IMR-90 (cell line): ENCODE measurements at regions not wholly inside any gene's neighbourhood (a gene's known extent, or its start where the extent isn't known, plus 50 kb on each side); places are given as distances from the start of the nearest gene placed in this dataset.

Experiments
- ATAC-seq: fragments of 200-7000 bp; cut with Tn5 transposase; 2 replicates; pipeline ENCODE4 v1.9.1; 2020; ENCODE audit warnings: low read depth, mild to moderate bottlenecking, moderate library complexity
- BruUV-seq: library from RNA; stranded (reverse); fragments of 400-500 nt; replicated peaks from 2 replicates; lab custom pipeline; 2021; lab: Mats Ljungman, UMichigan
- CTCF ChIA-PET: fragments of 300-600 bp; formaldehyde crosslinking; extraction: SDS; loops from one replicate; lab custom pipeline; 2021; ENCODE audit warnings: antibody characterized with exemption; lab: Yijun Ruan, JAX
- POLR2A ChIA-PET: fragments of 300-600 bp; sonication (Branson Sonifier 250); formaldehyde crosslinking; loops from one replicate; lab custom pipeline; 2022; ENCODE audit warnings: antibody characterized with exemption; ENCODE audit not compliant: unreplicated experiment; lab: Charles Lee
- DNase-seq: peaks from one replicate; pipeline ENCODE4 v3.0.0; 2013
- H2AFZ ChIP-seq: replicated peaks from 2 replicates; pipeline ENCODE3; 2013; ENCODE audit warnings: low read length, mild to moderate bottlenecking; ENCODE audit not compliant: poor library complexity
- H2AK5ac ChIP-seq: 2 replicates; pipeline ENCODE4 v1.6.1; 2013; ENCODE audit warnings: low read depth, low read length, inconsistent platforms
- H2AK9ac ChIP-seq: replicated peaks from 2 replicates; pipeline ENCODE3; 2013; ENCODE audit warnings: mild to moderate bottlenecking, low read depth, low read length, moderate library complexity; ENCODE audit not compliant: poor library complexity
- H2BK120ac ChIP-seq: 2 replicates; pipeline ENCODE4 v1.6.1; 2013; ENCODE audit warnings: low read depth, low read length, inconsistent platforms
- H2BK15ac ChIP-seq: 3 replicates; pipeline ENCODE4 v1.6.1; 2013; ENCODE audit warnings: low read depth, low read length, inconsistent platforms
- H2BK20ac ChIP-seq: 2 replicates; pipeline ENCODE4 v1.6.1; 2013; ENCODE audit warnings: low read depth, mild to moderate bottlenecking, inconsistent platforms, low read length, moderate library complexity
- H2BK5ac ChIP-seq: 2 replicates; pipeline ENCODE4 v1.6.1; 2013; ENCODE audit warnings: mild to moderate bottlenecking, low read depth, low read length, inconsistent platforms; ENCODE audit not compliant: poor library complexity, severe bottlenecking
- H3K14ac ChIP-seq: replicated peaks from 2 replicates; pipeline ENCODE4 v1.6.1; 2013; ENCODE audit warnings: low read depth, low read length, inconsistent platforms
- H3K18ac ChIP-seq: 2 replicates; pipeline ENCODE4 v1.6.1; 2013; ENCODE audit warnings: low read depth, low read length, control low read depth
- H3K23ac ChIP-seq: 2 replicates; pipeline ENCODE4 v1.6.1; 2013; ENCODE audit warnings: low read depth, low read length, inconsistent platforms
- H3K27ac ChIP-seq: 2 replicates; pipeline ENCODE4 v1.5.1; 2013; ENCODE audit warnings: mild to moderate bottlenecking, control low read depth, low read length; ENCODE audit not compliant: insufficient read depth
- H3K27me3 ChIP-seq: 2 replicates; pipeline ENCODE4 v1.6.1; 2013; ENCODE audit warnings: low read length; ENCODE audit not compliant: control insufficient read depth, insufficient read depth
- H3K36me3 ChIP-seq: 2 replicates; pipeline ENCODE4 v1.6.1; 2013; ENCODE audit warnings: low read length, mixed read lengths; ENCODE audit not compliant: control insufficient read depth, insufficient read depth
- H3K4ac ChIP-seq: 2 replicates; pipeline ENCODE4 v1.6.1; 2013; ENCODE audit warnings: low read depth, low read length, inconsistent platforms
- H3K4me1 ChIP-seq: 2 replicates; pipeline ENCODE4 v1.6.1; 2013; ENCODE audit warnings: low read length, mixed read lengths; ENCODE audit not compliant: control insufficient read depth, insufficient read depth
- H3K4me2 ChIP-seq: 2 replicates; pipeline ENCODE4 v1.6.1; 2013; ENCODE audit warnings: low read depth, mild to moderate bottlenecking, control low read depth, low read length, moderate library complexity
- H3K4me3 ChIP-seq: 2 replicates; pipeline ENCODE4 v1.5.1; 2013; ENCODE audit warnings: low read depth, mild to moderate bottlenecking, control low read depth, low read length, moderate library complexity; ENCODE audit not compliant: insufficient read depth
- H3K56ac ChIP-seq: 2 replicates; pipeline ENCODE4 v1.6.1; 2013; ENCODE audit warnings: low read length, inconsistent platforms; ENCODE audit not compliant: insufficient read depth; ENCODE audit errors: extremely low read depth
- H3K79me1 ChIP-seq, 2 experiments: 2 replicates each; pipeline ENCODE4 v1.6.1; 2013; ENCODE audit warnings: low read length in 2 of 2, inconsistent platforms in 1 of 2, low read depth in 1 of 2
- H3K9ac ChIP-seq: 2 replicates; pipeline ENCODE4 v1.6.1; 2013; ENCODE audit warnings: low read depth, low read length, control low read depth
- H3K9me1 ChIP-seq: 2 replicates; pipeline ENCODE4 v1.6.1; 2013; ENCODE audit warnings: low read length, inconsistent platforms; ENCODE audit not compliant: insufficient read depth
- H3K9me3 ChIP-seq: 2 replicates; pipeline ENCODE4 v1.6.1; 2013; ENCODE audit warnings: low read length; ENCODE audit not compliant: control insufficient read depth, insufficient read depth
- H4K20me1 ChIP-seq: 2 replicates; pipeline ENCODE4 v1.6.1; 2013; ENCODE audit warnings: low read length, inconsistent platforms; ENCODE audit not compliant: insufficient read depth
- H4K5ac ChIP-seq: 2 replicates; pipeline ENCODE4 v1.6.1; 2013; ENCODE audit warnings: mild to moderate bottlenecking, low read depth, low read length, control low read depth
- H4K8ac ChIP-seq, 2 experiments: 2 replicates each; pipeline ENCODE4 v1.6.1; 2013; ENCODE audit warnings: low read depth in 2 of 2, low read length in 2 of 2, control low read depth in 1 of 2, inconsistent platforms in 1 of 2
- H4K91ac ChIP-seq: 2 replicates; pipeline ENCODE4 v1.6.1; 2013; ENCODE audit warnings: low read depth, low read length, inconsistent platforms; ENCODE audit not compliant: insufficient read depth
- ELK1 ChIP-seq: fragments of 150-350 bp; IDR thresholded peaks from 2 replicates; pipeline ENCODE4 v1.6.1; 2016; ENCODE audit warnings: low read depth, mild to moderate bottlenecking, low read length, moderate library complexity, borderline replicate concordance
- RAD21 ChIP-seq: IDR thresholded peaks from 2 replicates; pipeline ENCODE4 v1.6.1; 2012; ENCODE audit warnings: low read length, improper control_type of control experiment
- RCOR1 ChIP-seq: IDR thresholded peaks from 2 replicates; pipeline ENCODE4 v1.6.1; 2012; ENCODE audit warnings: mild to moderate bottlenecking, low read length, improper control_type of control experiment; ENCODE audit not compliant: insufficient replicate concordance
- WGBS, 2 experiments: methylation state at CpG; one replicate each; pipeline versions ENCODE4 v1.1.5 to v1.1.7; 2013; ENCODE audit warnings: missing lambda C conversion rate in 2 of 2; ENCODE audit not compliant: insufficient read length in 1 of 2; ENCODE audit errors: extremely low coverage in 2 of 2; 5-methylcytosine and 5-hydroxymethylcytosine counted together
- dilution Hi-C: fragments of 300-500 bp; cut with HindIII; formaldehyde crosslinking; loops from one replicate; pipeline ENCODE4 v1.14.3; 2018; ENCODE audit warnings: low sequenced_read_pairs; ENCODE audit not compliant: unreplicated experiment
- in situ Hi-C: fragments of 300-500 bp; cut with MboI; formaldehyde crosslinking; loops from 3 replicates; pipeline ENCODE4 v1.14.3; 2019; ENCODE audit warnings: low sequenced_read_pairs, inconsistent platforms, mixed read lengths
- intact Hi-C: fragments of 100-400 bp; cut with micrococcal nuclease; formaldehyde crosslinking; loops from 2 replicates; pipeline ENCODE4 v1.10.0; 2022

GRCh38 chr3:18249126-18249525, 176.0 kb downstream of the SATB1 start:
- intact Hi-C loops (no loop called here), in situ Hi-C loops (no loop called here), dilution Hi-C loops (no loop called here)
- no peak overlapping the region for H2BK20ac ChIP-seq
- no peak overlapping the region for H2AFZ ChIP-seq
- ChIA-PET CTCF (interaction anchor here (1.0 kb wide), 1 partner anchor 10 kb away, joined by 3 read pairs; no protein-coding TSS in a partner anchor), POLR2A (no interaction called here)
- no peak overlapping the region for H3K56ac ChIP-seq
- no peak overlapping the region for H2AK5ac ChIP-seq
- no peaks in the 10 kb centered on the region for H4K20me1 ChIP-seq
- H3K79me1 ChIP-seq, result no peaks in the 10 kb centered on the region
- no TSS peak for BruUV-seq
- ATAC-seq (no peak), DNase-seq (no peak)
- no peak overlapping the region for H3K14ac ChIP-seq
- 40% methylated on average over 1 of the region's 3 CpGs; no CpG with 5 or more reads in 1 of the 2 experiments for WGBS, 2 experiments
- no peak overlapping the region for H3K27ac ChIP-seq
- no peak overlapping the region for H3K4me3 ChIP-seq
- TF ChIP-seq RCOR1 (no peak), RAD21 (no peak), ELK1 (no peak)
- no peak overlapping the region for H3K23ac ChIP-seq
- no peak overlapping the region for H2BK5ac ChIP-seq
- H2BK120ac ChIP-seq, result no peak overlapping the region
- H3K27me3 ChIP-seq, result no peaks in the 10 kb centered on the region
- no peak overlapping the region for H2AK9ac ChIP-seq
- no peak overlapping the region for H3K18ac ChIP-seq
- no peaks in the 10 kb centered on the region for H3K9me3 ChIP-seq
- no peak overlapping the region for H4K5ac ChIP-seq
- H3K9me1 ChIP-seq, result no peaks in the 10 kb centered on the region
- no peak overlapping the region for H3K9ac ChIP-seq
- no peak overlapping the region for H4K91ac ChIP-seq
- no peak overlapping the region for H4K8ac ChIP-seq
- no peaks in the 10 kb centered on the region for H3K4me1 ChIP-seq
- H3K4me2 ChIP-seq, result no peak overlapping the region
- H2BK15ac ChIP-seq, result no peak overlapping the region
- no peak overlapping the region for H3K4ac ChIP-seq
- no peaks in the 10 kb centered on the region for H3K36me3 ChIP-seq
